Activated T-helper 1 cell treated with anti-CD3 and anti-CD28 coated beads, Interleukin-12 subunit alpha, Interleukin-12 subunit beta, Interleukin-2, Interleukin-4 antibody, amounts not matched to agents 30 ng/mL and 10 ng/mL and 1 ng/mL, durations not matched to agents 14 hours and 24 hours and 36 hours (primary cell): ENCODE measurements at regions not wholly inside any gene's neighbourhood (a gene's known extent, or its start where the extent isn't known, plus 50 kb on each side); places are given as distances from the start of the nearest gene placed in this dataset.

ENCODE experiments used
- DNase-seq: peaks from one replicate; pipeline ENCODE4 v3.0.0; 2021; ENCODE audit warnings: low spot score
- H3K27ac Mint-ChIP-seq: one replicate; pipeline ENCODE4 v1.8.0; 2021; ENCODE audit warnings: mild to moderate bottlenecking, mixed read lengths
- H3K27me3 Mint-ChIP-seq: one replicate; pipeline ENCODE4 v1.8.0; 2022; ENCODE audit warnings: mild to moderate bottlenecking, moderate library complexity, mixed read lengths; ENCODE audit not compliant: insufficient read depth
- H3K36me3 Mint-ChIP-seq: one replicate; pipeline ENCODE4 v1.8.0; 2021; ENCODE audit warnings: low read depth, mixed read lengths
- H3K4me1 Mint-ChIP-seq: one replicate; pipeline ENCODE4 v1.8.0; 2021; ENCODE audit warnings: low read depth, mixed read lengths
- H3K4me3 Mint-ChIP-seq: one replicate; pipeline ENCODE4 v1.8.0; 2021; ENCODE audit warnings: mild to moderate bottlenecking, moderate library complexity, mixed read lengths
- H3K9me3 Mint-ChIP-seq: one replicate; pipeline ENCODE4 v1.8.0; 2021; ENCODE audit warnings: mixed read lengths
- intact Hi-C: fragments of 100-400 bp; cut with micrococcal nuclease; formaldehyde crosslinking; loops from one replicate; pipeline ENCODE4 v1.15.1; 2024

DNA sequence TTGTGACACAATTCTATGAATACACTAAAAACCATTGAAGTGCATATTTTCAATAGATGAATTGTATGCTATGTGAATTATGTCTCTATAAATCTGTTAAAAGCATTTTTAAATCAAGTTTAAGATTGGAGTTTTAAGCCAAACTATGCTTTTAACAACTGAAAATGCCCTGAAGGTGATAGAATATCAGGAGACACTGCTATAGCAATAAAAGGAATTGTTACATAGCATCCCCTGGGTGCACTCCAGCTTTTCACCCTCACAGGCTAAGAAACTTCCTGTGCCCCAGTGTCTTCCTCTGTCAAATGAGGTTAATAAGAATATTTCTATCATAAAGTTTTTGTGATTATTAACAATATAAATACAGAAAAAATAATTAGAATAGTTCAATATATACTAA lies 472.7 kb upstream of the TMPO start:
- Mint-ChIP-seq H3K27ac (no peak overlapping the region), H3K27me3 (no peaks in the 10 kb centered on the region), H3K4me1 (no peaks in the 10 kb centered on the region), H3K9me3 (peaks cover 6% of the 10 kb centered on the region), H3K36me3 (no peaks in the 10 kb centered on the region), H3K4me3 (no peak overlapping the region)
- intact Hi-C loops: no loop called here
- DNase-seq: no peak

DNA sequence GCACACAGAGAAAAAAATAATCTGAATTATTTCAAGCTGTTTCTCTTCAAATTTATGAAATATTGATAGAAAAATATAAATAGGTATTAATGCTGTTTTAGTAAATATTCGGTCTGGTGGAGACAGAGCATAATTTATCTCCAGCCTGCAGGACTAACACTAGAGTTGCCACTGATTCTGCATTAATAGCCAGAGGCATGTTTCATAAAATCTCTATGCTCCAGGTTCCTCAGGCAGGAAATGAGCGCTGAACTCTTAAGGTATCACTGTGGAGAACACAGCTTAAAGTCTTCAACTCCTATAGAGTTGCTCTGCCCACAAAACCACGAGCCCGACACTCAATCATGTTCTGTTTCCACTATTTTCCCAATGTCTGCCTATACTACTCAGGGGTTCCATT lies 470.0 kb upstream of the TMPO start:
- H3K4me3 Mint-ChIP-seq: no peak overlapping the region
- H3K4me1 Mint-ChIP-seq: no peaks in the 10 kb centered on the region
- H3K27me3 Mint-ChIP-seq: no peaks in the 10 kb centered on the region
- no peaks in the 10 kb centered on the region for H3K36me3 Mint-ChIP-seq
- H3K9me3 Mint-ChIP-seq: no peaks in the 10 kb centered on the region
- no peak for DNase-seq
- intact Hi-C loops: no loop called here
- H3K27ac Mint-ChIP-seq: no peak overlapping the region

DNA sequence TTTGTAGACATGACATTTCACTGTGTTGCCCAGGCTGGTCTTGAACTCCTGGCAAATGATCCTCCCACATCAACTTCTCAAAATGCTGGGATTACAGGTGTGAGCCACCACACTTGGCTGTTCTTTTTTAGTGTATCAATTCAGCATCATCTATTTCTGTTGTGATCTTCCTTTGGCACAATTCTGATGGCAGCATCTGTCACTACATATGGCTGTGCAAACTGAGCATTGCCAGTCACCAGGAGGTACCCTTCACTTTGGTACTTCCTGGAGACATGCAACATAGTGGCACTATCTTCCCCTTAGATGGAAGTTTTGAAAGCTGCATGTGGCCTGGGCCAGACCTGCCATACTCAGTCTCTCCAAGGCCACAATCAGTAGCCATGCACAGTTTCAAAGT lies 467.1 kb upstream of the TMPO start:
- Mint-ChIP-seq H3K27ac (no peak overlapping the region), H3K36me3 (no peaks in the 10 kb centered on the region), H3K9me3 (no peaks in the 10 kb centered on the region), H3K4me1 (no peaks in the 10 kb centered on the region), H3K27me3 (no peaks in the 10 kb centered on the region), H3K4me3 (no peak overlapping the region)
- intact Hi-C loops: no loop called here
- DNase-seq: no peak

DNA sequence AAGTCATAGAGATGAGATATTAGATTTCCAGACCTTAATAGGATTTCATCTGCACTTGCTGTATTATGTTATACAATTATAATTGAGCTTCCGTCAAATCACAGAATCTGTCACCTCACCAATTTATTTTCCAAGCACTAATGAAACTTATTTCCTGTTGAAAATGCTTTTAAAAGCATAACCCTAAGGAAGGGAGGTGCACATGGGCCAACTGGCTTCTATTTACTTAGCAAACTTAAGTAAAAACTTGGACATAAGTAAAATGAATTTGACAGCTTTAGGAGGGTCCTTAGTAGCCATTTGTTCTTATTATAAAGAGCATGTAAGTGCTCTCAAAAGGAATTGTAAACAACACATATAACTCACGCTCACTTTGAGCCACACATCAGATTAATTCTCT lies 462.2 kb upstream of the TMPO start:
- intact Hi-C loops: no loop called here
- H3K27me3 Mint-ChIP-seq: no peaks in the 10 kb centered on the region
- H3K9me3 Mint-ChIP-seq: no peaks in the 10 kb centered on the region
- H3K27ac Mint-ChIP-seq: no peak overlapping the region
- no peaks in the 10 kb centered on the region for H3K36me3 Mint-ChIP-seq
- no peak overlapping the region for H3K4me3 Mint-ChIP-seq
- no peak for DNase-seq
- H3K4me1 Mint-ChIP-seq: no peaks in the 10 kb centered on the region

DNA sequence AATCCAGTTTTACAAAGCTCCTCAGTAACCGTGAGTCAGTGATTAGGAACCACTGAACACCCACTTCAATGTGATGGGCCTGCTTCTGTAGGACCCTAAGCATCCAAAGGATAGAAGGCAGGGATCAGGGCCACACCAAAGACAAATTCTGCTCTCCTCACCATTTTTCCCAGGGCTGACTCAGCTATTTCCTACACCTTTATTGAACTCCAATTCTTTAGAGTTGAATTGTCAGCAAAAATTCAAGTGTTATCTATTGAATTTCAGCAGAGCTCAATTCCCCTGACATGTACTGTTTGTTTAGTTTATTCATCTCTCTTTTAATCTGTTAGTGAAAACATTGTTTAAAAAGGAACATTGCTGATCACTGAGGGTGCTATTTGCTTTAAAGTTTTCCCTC lies 457.7 kb upstream of the TMPO start:
- no peaks in the 10 kb centered on the region for H3K9me3 Mint-ChIP-seq
- no peaks in the 10 kb centered on the region for H3K36me3 Mint-ChIP-seq
- no peak for DNase-seq
- no peak overlapping the region for H3K27ac Mint-ChIP-seq
- H3K4me1 Mint-ChIP-seq: no peaks in the 10 kb centered on the region
- intact Hi-C loops: no loop called here
- H3K27me3 Mint-ChIP-seq: peaks cover 2% of the 10 kb centered on the region
- no peak overlapping the region for H3K4me3 Mint-ChIP-seq

DNA sequence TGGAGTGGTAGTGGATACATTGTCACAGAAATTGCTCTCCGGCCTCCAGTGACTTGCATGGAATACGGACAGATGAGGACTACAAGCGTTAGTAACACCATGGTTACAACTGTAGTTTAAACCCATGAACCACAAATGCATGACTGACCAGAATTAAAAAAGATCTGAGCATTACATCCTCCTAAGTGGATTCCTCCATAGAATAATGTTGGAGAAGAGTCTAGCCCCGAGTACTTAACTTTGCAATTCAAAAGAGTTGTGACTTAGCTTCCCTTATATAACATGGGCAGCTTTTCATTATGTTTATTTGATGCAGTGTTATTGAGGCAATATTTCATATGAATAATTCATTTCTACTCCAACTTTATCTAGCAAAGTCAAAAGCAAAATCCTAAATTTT lies 457.2 kb upstream of the TMPO start:
- H3K9me3 Mint-ChIP-seq: no peaks in the 10 kb centered on the region
- H3K4me1 Mint-ChIP-seq: no peaks in the 10 kb centered on the region
- H3K27ac Mint-ChIP-seq: no peak overlapping the region
- H3K4me3 Mint-ChIP-seq: no peak overlapping the region
- H3K27me3 Mint-ChIP-seq: peaks cover 2% of the 10 kb centered on the region
- intact Hi-C loops: no loop called here
- no peaks in the 10 kb centered on the region for H3K36me3 Mint-ChIP-seq
- no peak for DNase-seq

DNA sequence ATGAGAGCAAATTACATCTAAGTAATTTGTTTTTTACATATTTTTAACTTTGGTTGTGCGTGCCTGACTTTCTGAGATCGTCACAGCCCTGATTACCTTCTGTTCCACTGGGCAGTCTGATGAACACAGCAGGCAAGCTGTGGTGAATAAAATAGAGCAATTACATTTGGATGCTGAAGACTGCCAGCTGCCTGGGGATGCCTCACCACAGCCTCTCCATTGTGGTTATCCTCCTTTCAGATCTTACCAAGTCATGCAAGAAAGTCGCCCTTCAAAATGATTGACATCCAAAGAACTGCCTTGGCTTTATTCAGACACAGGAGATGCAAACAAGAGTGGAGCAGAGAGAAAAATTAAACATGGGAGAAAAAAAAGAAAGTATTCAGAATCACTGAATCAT lies 456.6 kb upstream of the TMPO start:
- H3K4me3 Mint-ChIP-seq: no peak overlapping the region
- H3K9me3 Mint-ChIP-seq: no peaks in the 10 kb centered on the region

DNA sequence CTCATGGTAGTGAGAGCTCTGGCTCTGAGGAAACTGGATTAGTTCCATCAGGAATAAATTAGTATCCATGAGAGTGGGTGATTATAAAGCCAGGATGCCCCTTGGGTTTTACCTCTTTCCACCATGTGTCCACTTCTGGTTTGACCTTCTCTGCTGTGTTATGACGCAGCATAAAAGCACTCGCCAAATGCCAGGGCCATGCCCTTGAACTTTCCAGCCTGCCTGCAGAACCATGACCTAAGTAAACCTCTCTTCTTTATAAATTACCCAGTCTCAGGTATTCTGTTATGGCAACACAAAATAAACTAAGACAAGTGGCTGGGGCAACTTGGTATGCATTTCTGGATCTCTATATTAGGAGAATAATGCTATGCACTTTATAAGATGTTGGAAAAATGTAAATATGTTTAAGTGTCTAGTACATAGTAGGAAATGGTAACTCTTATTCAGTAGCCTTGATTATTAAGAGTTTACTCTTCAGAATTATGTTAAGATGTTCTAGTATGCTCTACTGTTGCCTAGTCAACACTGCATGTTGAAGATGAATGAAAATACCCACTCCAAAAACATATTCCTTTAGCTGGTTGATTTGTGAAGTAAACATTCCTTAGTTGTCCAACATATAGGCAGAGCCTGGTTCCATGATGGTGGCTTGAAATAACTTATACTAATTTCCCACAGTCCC lies 455.6 kb upstream of the TMPO start:
- intact Hi-C loops: no loop called here
- Mint-ChIP-seq H3K4me3 (no peak overlapping the region), H3K27ac (no peak overlapping the region), H3K4me1 (no peaks in the 10 kb centered on the region), H3K27me3 (peaks cover 2% of the 10 kb centered on the region), H3K9me3 (no peaks in the 10 kb centered on the region), H3K36me3 (no peaks in the 10 kb centered on the region)
- DNase-seq: no peak

More for the DNA sequence above, 456.6 kb upstream of the TMPO start:
- Mint-ChIP-seq H3K4me1 (no peaks in the 10 kb centered on the region), H3K36me3 (no peaks in the 10 kb centered on the region), H3K27ac (no peak overlapping the region), H3K27me3 (peaks cover 2% of the 10 kb centered on the region)
- no peak for DNase-seq
- intact Hi-C loops: no loop called here

DNA sequence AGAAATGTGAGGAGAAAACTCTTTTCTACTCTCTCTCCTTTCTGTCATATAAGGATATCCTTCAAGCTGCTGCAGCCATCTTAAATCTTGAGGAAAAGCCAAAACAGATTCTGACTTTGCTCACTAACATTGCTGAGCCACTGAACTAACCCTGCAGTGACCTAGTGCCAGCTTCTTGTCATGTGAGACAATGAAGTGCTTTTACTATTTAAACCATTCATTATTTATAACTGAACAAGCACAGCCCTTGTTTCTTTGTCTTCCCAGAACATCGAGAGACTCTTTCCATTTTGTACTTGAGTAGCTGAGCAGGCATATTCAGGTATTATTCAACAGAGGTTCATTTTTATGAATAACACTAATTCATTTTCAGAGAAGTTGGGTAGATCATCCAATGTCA lies 455.0 kb upstream of the TMPO start:
- intact Hi-C loops: no loop called here
- H3K4me1 Mint-ChIP-seq: no peaks in the 10 kb centered on the region
- H3K36me3 Mint-ChIP-seq: no peaks in the 10 kb centered on the region
- DNase-seq: no peak
- no peak overlapping the region for H3K27ac Mint-ChIP-seq
- peaks cover 2% of the 10 kb centered on the region for H3K27me3 Mint-ChIP-seq
- H3K4me3 Mint-ChIP-seq: no peak overlapping the region
- H3K9me3 Mint-ChIP-seq: no peaks in the 10 kb centered on the region

DNA sequence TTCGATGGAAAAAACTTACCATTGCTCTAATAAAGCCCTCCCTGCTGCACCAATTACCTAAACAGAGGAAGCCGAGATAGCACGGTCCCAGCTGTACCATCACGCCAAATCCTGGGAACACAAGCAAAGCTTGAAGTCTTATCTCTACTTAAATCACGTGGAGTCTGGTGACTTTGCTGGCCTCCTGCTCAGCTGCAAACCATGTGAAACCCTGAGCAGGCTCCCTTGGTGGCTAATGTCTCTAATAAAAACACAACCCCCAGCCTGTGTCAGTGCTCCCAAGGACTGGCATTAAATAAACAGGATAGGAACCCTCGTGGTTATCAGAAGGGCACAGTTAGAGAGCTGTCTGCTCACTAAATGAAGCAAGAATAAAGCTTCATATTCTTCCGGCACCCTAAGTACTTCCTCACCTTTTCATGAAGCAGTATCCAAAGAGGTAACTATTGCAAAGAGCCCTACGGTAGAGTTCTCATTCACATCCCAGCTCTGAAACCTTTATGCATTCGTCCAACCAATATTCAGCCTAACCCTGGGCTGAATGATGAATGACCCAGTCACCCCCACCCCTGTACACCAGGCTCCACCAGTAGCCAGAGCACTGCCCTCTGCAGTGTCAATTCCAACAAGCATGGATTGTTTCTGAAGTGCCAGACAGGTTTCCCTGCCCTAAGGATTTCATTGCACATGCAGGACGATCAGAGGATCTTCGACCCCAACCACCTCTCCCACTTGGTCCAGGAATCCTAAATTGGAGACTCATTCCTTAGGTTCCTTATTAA lies 452.7 kb upstream of the TMPO start:
- Mint-ChIP-seq H3K4me3 (no peak overlapping the region), H3K4me1 (no peaks in the 10 kb centered on the region), H3K27me3 (peaks cover 2% of the 10 kb centered on the region), H3K36me3 (no peaks in the 10 kb centered on the region), H3K27ac (no peak overlapping the region), H3K9me3 (no peaks in the 10 kb centered on the region)
- intact Hi-C loops: no loop called here
- DNase-seq: no peak

DNA sequence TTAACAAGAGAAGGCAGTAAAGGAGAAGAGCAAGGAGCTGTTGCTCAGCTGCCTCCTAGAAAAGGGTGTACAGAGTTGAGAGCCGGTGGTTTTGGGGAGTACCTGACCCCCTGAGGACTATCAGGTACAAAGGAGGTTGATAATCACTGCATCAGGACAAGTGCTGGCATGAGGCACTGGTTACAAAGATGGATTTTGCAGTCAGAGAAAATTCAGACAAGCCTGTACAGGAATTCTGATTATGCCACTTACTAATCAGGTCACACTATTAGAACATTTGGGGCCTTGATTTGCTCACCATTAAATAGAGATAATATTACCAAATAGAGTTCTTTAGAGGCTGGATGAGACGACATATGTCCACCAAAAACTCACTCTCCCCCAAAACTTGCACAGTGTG lies 450.9 kb upstream of the TMPO start:
- Mint-ChIP-seq H3K27me3 (no peaks in the 10 kb centered on the region), H3K4me1 (no peaks in the 10 kb centered on the region), H3K27ac (no peak overlapping the region), H3K36me3 (no peaks in the 10 kb centered on the region), H3K4me3 (no peak overlapping the region), H3K9me3 (no peaks in the 10 kb centered on the region)
- intact Hi-C loops: no loop called here
- DNase-seq: no peak

DNA sequence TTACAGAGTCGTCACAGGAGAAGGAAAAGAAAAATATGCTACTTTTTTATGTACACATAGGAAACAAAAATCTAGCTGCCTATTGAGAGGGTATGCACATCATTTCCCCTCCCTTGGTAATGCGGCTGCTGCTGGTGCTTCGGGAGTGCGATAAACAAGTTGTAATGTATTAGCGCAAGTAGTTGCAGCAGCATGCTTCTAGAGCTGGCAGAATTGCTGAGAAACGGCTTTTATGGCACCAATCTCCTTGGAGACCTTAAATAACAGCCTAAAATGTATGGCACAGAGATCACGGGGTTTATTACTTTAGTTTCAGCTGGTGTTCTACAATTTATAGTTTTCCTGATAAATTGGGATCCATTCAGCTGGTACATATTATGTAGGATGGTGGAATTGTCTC lies 447.6 kb upstream of the TMPO start:
- Mint-ChIP-seq H3K9me3 (no peaks in the 10 kb centered on the region), H3K27me3 (no peaks in the 10 kb centered on the region)
- intact Hi-C loops: no loop called here

DNA sequence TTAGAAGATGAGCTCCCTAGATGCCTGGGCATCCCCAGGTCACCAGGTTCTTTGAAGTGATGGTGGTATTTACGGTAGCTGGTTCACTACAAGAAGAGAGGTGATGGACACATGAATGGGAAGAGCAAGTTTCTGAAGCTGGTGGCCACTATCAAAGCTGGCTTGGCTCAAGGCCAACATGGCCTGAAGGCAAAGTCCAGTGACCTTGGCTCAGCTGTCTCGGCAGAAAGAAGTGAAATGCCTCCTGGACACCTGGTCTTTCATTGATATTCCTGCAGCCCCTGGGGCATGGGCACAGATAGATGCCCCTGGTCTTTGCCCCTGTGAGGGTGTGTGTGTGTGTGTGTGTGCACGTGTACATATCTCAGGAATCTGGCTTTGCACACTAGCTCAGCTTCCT lies 441.8 kb upstream of the TMPO start:
- intact Hi-C loops: no loop called here
- Mint-ChIP-seq H3K27me3 (no peaks in the 10 kb centered on the region), H3K9me3 (no peaks in the 10 kb centered on the region), H3K4me3 (no peak overlapping the region), H3K27ac (no peak overlapping the region), H3K36me3 (no peaks in the 10 kb centered on the region), H3K4me1 (no peaks in the 10 kb centered on the region)
- DNase-seq: no peak

More for the DNA sequence above, 447.6 kb upstream of the TMPO start:
- Mint-ChIP-seq H3K27ac (no peak overlapping the region), H3K36me3 (no peaks in the 10 kb centered on the region), H3K4me1 (no peaks in the 10 kb centered on the region), H3K4me3 (no peak overlapping the region)
- DNase-seq: no peak
